ENCODE measurements at regions not wholly inside any gene's neighbourhood (a gene's known extent, or its start where the extent isn't known, plus 50 kb on each side); places are given as distances from the start of the nearest gene placed in this dataset.

GRCh38 chr11:95465887-95466286 lies 234.9 kb upstream of the SESN3 start:
- DNase-seq: no peak

- no peak for DNase-seq
These were observed 230.9 kb upstream of the SESN3 start for GRCh38 chr11:95461858-95462257.

DNA sequence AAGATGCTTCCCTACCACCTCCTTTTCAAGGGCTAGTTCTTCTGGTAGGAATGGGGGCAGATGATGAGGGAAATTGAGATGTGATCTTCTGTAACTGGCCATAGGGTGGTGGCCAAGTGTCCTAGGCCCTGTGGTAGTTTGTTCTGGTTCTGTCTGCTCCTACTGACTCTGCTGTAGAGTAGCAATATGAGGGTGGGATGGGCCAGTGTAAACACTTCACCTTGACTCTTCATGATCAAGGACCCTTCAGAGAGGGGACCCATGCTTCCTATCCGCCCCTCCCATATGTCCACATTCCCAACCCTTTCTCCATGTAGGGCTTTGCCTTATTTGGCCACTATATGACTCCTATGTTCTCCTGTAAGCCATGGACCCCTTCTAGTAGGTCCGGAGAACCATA lies 230.3 kb upstream of the SESN3 start:
- DNase-seq: no peak

DNA sequence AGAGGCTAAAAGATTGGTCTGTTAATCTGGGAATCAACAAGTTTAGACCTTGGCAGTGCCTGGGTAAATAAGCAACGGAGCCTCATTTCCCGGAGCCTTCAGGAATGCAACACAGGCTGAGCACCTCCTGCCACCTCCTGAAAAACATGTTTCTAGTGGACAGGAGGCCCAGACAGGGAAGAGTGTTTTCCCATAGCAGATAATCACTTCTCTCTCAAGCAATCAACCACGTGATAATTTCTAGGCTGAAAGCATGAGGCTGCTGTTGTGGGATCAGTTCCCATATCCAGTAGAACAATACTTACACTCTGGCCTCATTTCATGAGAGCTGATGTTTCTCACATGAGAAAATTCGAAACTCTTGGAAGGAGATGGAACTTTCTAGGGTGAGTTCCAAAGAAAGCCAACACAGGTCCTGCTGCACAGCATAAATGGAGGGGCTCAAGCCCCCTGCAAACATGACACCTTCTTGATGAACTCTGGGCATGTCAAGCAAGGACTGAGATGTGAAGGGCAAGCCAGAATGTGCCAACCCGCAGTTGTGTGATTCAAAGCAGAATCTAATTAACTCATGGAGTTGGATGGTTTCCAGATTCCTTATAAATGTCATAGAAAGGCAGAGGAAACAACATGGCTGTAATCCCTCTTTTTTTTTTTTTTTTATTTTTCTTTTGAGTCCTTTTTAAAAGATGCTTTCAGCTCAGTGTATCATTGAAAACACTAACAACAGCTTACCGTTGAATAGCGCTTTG lies 228.5 kb upstream of the SESN3 start:
- no peak for DNase-seq

DNA sequence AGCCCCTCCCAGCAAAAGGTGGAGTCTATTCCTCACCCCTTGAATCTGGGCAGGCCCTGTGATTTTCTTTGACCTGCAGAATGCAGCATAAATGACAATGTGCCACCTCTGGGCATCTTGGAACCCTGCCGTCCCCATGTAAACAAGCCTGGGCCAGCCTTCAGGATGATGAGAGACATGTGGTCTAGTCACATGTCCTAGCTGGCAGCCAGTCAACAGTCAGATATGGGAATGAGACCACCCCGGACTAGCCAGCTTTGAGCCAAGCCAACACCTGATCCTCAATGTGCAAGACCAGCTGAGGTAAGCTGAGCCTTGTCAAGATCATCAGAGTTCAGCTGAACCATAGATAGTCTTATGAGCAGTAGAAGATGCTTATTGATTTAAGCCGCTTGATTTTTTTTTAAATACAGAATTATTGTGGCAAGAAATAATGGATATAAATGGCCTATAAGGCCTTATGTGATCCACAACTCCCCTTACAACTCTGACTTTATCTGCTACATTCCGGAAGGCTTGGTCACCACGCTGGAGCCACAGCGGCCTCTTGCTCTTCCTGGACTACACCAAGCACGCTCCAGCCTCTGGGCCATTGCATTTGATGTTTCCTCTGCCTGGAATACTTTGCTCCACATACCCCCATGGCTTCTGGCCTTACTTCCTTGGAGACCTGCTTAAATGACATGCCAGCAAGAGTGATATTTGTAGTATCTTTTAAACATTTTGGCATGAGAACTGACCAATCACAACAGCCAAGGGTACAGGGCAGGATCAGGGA lies 225.9 kb upstream of the SESN3 start:
- no peak for DNase-seq

DNA sequence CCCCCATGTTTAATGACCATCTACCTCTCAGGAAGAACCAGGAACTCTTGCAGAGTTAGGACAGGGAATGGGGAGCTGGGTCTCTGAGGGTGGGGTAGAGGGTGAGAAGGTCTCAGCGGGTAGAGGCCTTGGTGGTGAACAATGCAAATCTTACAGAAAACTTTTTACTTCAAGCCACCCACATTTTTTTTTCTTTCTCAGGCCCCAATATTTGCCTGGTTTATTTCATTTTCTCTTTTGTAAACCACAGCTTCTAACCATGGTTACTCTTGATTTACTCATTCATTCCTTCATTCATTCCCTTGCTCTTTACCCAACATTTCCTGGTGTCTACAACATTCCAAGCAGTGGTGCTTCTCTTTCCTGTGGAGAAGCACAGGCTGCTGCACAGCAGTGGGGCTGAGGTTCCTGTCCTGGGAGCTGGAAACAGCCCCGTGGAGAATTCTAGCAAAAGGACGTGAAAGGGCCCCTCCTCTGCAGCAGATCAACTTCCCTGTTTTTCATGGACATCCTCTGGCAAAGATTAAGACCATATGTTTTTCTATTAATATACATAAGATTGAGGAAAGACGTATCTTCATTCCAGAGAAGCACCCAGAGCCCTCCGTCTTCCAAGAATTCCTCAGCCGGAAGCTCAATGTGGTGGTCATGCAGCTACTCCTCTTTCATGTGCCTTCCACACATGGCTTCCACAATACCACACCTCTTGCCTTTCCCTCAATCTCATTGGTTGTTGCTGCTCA lies 224.4 kb upstream of the SESN3 start:
- DNase-seq: no peak

DNA sequence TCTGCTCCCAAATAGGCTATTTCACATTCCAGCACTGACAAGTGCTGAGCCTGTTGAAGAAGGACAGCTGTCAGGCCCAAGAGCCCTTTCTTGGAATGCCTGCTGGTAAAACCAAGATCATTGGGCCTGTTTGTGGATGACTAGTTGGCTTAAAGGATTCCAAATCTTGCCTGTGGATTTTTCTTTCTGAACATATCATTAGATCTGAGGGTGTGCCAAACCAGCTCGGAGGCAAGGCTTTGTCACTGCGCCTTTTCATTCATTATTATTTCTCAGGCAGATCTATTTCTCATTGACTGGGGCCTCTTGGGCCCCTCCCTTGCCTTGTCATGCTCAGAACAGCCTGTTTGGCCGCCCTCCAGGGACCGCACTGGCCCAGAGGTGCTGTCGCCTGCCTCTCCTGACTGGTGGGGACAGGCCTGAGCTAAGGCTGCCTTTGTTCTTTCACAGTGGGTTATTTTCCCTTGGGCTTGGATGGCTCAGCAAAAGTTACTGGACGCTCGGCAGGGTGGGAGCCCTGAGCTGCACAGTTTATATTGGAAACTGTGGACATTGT lies 222.7 kb upstream of the SESN3 start:
- DNase-seq: no peak

GRCh38 chr11:95451682-95452081 lies 220.7 kb upstream of the SESN3 start:
- no peak for DNase-seq

GRCh38 chr11:95451261-95451660 lies 220.3 kb upstream of the SESN3 start:
- DNase-seq: no peak

DNA sequence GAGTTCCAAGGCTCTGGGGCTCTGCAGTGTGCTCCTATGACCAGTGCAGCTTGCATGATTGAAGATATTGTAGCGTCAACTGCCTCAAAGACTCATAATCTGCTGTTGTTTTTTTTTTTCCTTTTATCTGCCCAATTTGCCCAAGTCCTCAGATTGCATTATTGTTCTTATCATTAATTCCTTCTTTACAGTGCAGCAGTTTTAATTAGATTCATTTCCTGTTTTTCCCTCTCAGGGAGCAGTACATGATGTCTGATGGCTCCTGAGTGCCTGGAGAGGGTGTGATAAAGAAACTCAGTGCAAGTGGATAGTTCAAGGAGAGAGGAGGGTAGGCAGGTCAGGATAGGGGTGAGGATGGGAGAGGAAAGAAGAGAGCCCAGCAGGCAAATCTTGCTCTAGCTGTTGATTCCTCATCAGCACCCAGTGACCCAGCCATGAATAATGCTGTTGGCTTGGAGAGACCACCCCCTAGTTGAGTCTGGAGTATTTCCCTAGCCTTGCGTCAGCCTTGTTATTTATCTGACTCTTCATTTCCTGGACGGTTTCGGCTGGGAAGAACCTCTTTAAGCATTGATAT lies 219.6 kb upstream of the SESN3 start:
- no peak for DNase-seq

- no peak for DNase-seq
These were observed 214.8 kb upstream of the SESN3 start for GRCh38 chr11:95445746-95446333.

- DNase-seq: no peak
These were observed 213.6 kb upstream of the SESN3 start for GRCh38 chr11:95444309-95445241.

DNA sequence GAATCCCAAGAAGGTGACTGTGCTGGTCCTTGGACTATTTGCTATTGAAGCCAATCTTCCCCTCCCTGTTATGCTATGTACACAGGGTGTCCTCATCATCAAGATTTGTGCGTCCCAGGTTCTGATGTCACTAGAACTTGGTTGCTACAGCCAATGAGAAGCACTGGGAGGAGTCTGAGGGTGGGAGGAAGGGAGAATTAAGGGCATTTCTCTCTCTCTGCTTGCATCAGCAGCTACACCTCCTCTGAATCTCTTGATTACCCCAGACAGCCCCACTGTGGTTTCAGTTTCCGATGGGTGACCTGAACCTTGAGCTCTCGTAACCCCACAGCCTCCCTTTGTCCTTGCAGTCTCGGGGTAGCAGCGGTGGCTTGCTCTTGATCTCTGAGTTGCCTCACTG lies 212.4 kb upstream of the SESN3 start:
- no peak for DNase-seq

DNA sequence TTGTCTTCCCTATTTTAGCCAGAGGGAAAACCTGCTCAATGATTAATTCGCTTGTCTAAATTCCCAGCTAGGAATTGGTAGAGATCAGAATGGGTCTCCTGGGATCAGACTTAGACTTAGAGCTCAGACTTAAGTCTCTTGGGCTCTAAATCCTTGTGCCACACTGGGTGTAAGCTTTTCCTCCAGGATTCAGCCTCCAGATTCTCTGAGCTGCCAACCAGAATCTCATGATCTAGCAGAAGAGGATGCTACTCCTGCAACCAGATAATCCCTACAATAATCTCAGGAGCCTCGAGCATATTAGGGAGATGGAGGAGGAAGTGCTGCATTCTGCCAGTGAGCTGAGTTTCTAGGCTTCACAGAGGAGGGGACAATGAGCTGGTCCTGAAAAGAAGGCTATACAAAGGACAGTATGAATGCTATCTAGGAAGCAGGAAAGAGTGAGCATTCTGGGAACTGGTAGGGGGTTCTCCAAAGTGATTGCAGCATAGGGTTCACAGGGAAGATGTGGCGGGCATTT lies 211.6 kb upstream of the SESN3 start:
- no peak for DNase-seq

- no peak for DNase-seq
These were observed 204.8 kb upstream of the SESN3 start for GRCh38 chr11:95435628-95436353.

DNA sequence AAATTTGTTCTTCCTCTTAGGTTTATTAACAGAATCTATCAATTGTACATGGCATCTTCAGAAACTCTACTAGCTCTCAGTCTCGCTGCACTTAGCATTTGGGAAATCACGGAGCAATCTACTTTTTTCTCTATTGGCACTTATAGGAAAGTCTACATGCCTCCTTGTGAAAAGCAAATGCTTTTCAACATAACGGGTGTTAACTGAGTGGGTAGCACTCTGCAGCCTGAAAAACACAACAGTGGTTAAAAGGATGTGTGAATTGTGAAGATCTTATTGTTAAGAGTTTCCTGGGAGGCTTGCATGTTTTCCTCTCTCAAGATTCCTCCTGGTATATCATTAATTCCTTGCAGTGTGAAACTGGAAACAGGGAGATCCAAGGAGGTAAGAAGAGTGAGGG lies 204.2 kb upstream of the SESN3 start:
- no peak for DNase-seq

GRCh38 chr11:95434489-95435057 lies 203.6 kb upstream of the SESN3 start:
- no peak for DNase-seq

- no peak for DNase-seq
These were observed 203.0 kb upstream of the SESN3 start for GRCh38 chr11:95434009-95434408.

GRCh38 chr11:95432714-95433503 lies 201.9 kb upstream of the SESN3 start:
- DNase-seq: no peak

Measured in activated CD4-positive, alpha-beta T cell treated with anti-CD3 and anti-CD28 coated beads, Interleukin-2, amount 50 U/mL, for 1 hour (primary cell).